Colonic mucosa (tissue), 4 donors: ENCODE measurements at regions not wholly inside any gene's neighbourhood (a gene's known extent, or its start where the extent isn't known, plus 50 kb on each side); places are given as distances from the start of the nearest gene placed in this dataset.

Experiments
- DNase-seq: peaks from one replicate; pipeline ENCODE4 v3.0.0-alpha.2; 2020
- H3K27ac ChIP-seq: fragments of 200-600 bp; one replicate; pipeline ENCODE4 v1.8.0; 2021
- H3K27me3 ChIP-seq: fragments of 200-600 bp; one replicate; pipeline ENCODE4 v1.8.0; 2021
- H3K36me3 ChIP-seq: fragments of 200-600 bp; one replicate; pipeline ENCODE4 v1.8.0; 2021
- H3K4me1 ChIP-seq: fragments of 200-600 bp; one replicate; pipeline ENCODE4 v1.8.0; 2021; ENCODE audit warnings: mild to moderate bottlenecking
- H3K4me3 ChIP-seq: fragments of 200-600 bp; one replicate; pipeline ENCODE4 v1.8.0; 2021
- H3K9ac ChIP-seq, 2 donors: one replicate each; pipeline ENCODE4 v1.7.0; 2013; ENCODE audit warnings: control low read depth in 2 of 2, low read depth in 2 of 2, low read length in 2 of 2
- H3K9me3 ChIP-seq: fragments of 200-600 bp; one replicate; pipeline ENCODE4 v1.8.0; 2021
- intact Hi-C: fragments of 100-400 bp; cut with DNase I; formaldehyde crosslinking; loops from one replicate; pipeline ENCODE4 v1.14.1; 2022
- TF ChIP-seq, protein P1 (sequence below): fragments of 200-600 bp; IDR thresholded peaks from one replicate; pipeline ENCODE4 v1.8.0; 2022; ENCODE audit warnings: antibody characterized with exemption, mild to moderate bottlenecking
- donor health status: healthy.
- donor health status: DM: no; HTN: no; CAD: no.
- donor health status: DM: no; HTN: no; CAD: no.

DNA sequence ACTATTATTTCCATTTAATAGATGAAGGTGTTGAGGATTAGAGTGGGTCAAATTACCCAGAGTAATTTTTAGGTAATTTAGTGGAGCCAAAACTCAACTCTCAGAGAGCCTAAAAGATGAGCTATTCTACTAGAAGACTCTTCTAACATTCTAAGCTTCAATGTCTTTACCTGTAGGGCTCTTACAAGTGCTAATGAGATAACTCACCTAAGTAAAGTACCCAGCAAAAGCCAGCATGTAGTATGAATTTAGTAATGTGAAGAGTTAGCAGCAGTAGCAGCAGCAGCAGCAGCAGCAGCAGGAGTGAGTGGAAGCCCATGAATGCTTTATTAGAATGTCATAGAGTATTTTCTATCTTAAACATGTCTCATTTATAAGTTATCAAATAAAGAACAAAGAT is 1239.2 kb downstream of the FAM181B start:
- Histone ChIP-seq H3K4me3 (no peak overlapping the region), H3K36me3 (no peaks in the 10 kb centered on the region), H3K27me3 (no peaks in the 10 kb centered on the region), H3K9me3 (no peaks in the 10 kb centered on the region), H3K27ac (no peak overlapping the region), H3K9ac (no peak overlapping the region), H3K4me1 (no peaks in the 10 kb centered on the region)
- intact Hi-C loops = no loop called here
- TF ChIP-seq, protein P1, sequence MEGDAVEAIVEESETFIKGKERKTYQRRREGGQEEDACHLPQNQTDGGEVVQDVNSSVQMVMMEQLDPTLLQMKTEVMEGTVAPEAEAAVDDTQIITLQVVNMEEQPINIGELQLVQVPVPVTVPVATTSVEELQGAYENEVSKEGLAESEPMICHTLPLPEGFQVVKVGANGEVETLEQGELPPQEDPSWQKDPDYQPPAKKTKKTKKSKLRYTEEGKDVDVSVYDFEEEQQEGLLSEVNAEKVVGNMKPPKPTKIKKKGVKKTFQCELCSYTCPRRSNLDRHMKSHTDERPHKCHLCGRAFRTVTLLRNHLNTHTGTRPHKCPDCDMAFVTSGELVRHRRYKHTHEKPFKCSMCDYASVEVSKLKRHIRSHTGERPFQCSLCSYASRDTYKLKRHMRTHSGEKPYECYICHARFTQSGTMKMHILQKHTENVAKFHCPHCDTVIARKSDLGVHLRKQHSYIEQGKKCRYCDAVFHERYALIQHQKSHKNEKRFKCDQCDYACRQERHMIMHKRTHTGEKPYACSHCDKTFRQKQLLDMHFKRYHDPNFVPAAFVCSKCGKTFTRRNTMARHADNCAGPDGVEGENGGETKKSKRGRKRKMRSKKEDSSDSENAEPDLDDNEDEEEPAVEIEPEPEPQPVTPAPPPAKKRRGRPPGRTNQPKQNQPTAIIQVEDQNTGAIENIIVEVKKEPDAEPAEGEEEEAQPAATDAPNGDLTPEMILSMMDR = no peak
- no peak for DNase-seq

DNA sequence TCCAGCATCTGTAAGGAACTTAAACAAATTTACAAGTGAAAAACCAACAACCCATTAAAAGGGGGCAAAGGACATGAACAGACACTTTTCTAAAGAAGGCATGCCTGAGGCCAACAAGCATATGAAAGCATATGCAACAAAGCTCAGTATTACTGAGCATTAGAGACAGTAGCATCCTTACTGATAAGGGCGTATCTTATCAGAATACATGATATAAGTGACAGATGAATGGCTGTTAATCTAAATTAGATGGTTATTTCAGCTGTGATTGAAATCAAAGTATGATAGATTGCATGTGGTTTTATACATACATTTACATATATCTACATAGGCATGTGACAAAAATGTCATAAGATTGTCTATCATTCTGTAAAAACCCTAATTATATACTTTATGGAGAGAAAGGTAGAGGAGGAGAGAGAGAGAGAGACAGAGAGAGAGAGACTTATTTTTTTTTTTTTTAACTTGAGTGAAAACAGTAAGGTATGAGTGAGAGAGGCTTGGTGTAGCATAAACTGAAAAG is 1240.7 kb downstream of the FAM181B start:
- DNase-seq = no peak
- TF ChIP-seq, protein P1 = no peak
- intact Hi-C loops = no loop called here

DNA sequence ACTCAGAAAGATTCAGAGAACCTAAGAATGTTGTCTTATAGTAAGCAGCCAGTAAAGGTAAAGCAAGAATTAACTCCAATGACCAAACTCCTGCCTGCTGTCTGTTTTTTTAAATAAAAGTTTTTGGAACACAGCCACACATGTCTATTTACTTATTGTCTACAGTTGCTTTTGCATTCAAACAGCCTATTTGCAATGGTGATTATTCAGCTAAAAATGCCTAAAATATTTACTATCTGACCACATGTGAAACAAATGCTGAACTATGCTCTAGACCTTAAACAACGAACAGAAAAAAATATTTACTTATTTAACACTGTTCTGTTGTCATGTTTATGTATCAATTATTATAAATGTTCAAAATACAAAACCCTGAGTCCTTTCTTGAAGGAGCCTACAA is 1246.6 kb downstream of the FAM181B start:
- intact Hi-C loops = no loop called here
- Histone ChIP-seq H3K9ac (no peak overlapping the region), H3K9me3 (no peaks in the 10 kb centered on the region), H3K27me3 (no peaks in the 10 kb centered on the region), H3K4me3 (no peak overlapping the region), H3K4me1 (no peaks in the 10 kb centered on the region), H3K27ac (no peak overlapping the region), H3K36me3 (no peaks in the 10 kb centered on the region)
- TF ChIP-seq, protein P1 = no peak
- no peak for DNase-seq

More for the DNA sequence above, 1240.7 kb downstream of the FAM181B start:
- H3K4me1 ChIP-seq = no peaks in the 10 kb centered on the region
- H3K9ac ChIP-seq = no peak overlapping the region
- H3K4me3 ChIP-seq = no peak overlapping the region
- no peak overlapping the region for H3K27ac ChIP-seq
- H3K27me3 ChIP-seq = no peaks in the 10 kb centered on the region
- H3K36me3 ChIP-seq = no peaks in the 10 kb centered on the region
- H3K9me3 ChIP-seq = no peaks in the 10 kb centered on the region

DNA sequence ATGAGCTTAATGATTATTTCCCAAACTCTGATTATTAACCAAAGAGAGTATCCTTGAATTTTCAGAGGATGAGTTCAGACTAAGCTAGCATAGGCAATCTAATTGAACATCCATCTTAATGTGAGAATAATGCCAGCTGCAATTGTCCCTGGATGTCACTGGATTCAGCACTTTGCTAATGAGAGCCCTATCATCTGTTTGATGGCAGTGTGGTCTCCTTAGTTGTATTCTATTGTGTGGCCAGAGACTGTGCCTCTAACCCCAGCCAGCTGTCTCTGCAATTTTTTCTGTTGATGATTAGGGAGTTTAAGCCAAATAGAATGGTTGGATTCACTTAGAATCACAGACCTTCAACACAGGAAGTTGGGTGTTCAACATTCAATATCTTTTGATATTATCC is 1249.5 kb downstream of the FAM181B start:
- Histone ChIP-seq H3K4me1 (no peaks in the 10 kb centered on the region), H3K27me3 (no peaks in the 10 kb centered on the region), H3K36me3 (no peaks in the 10 kb centered on the region), H3K9me3 (no peaks in the 10 kb centered on the region), H3K27ac (no peak overlapping the region), H3K4me3 (no peak overlapping the region), H3K9ac (no peak overlapping the region)
- TF ChIP-seq, protein P1 = no peak
- no peak for DNase-seq
- intact Hi-C loops = no loop called here

DNA sequence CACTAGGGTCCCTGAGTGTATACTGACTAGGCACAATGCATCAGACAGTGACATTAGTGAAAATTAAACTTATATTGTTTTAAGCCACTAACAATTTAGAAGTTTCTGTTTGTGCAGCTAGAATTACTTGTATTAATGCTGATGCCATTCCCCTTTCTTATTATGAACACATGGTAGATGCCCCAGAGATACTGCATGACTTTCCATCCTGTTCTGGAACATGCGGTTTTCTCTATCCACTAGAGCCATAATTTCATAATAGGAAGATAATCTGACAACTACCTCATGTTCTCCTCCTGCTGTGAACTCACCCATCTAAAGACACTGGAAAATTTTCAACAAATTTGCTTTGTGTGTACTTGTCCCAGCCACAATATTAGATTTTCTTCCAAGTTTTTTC is 1256.4 kb downstream of the FAM181B start:
- TF ChIP-seq, protein P1 = no peak
- H3K4me3 ChIP-seq = no peak overlapping the region
- intact Hi-C loops = no loop called here

More for the DNA sequence above, 1256.4 kb downstream of the FAM181B start:
- no peak for DNase-seq
- H3K9me3 ChIP-seq = no peaks in the 10 kb centered on the region
- H3K27me3 ChIP-seq = no peaks in the 10 kb centered on the region
- H3K9ac ChIP-seq = no peak overlapping the region
- H3K36me3 ChIP-seq = no peaks in the 10 kb centered on the region
- no peaks in the 10 kb centered on the region for H3K4me1 ChIP-seq
- no peak overlapping the region for H3K27ac ChIP-seq
